Uterus (tissue), 2 donors: ENCODE measurements at regions not wholly inside any gene's neighbourhood (a gene's known extent, or its start where the extent isn't known, plus 50 kb on each side); places are given as distances from the start of the nearest gene placed in this dataset.

Experiments
- CTCF ChIP-seq, 4 experiments: fragments of 200-600 bp in 2 of 4; fragments of 450-650 bp in 2 of 4; sonication (generic) in 2 of 4; IDR thresholded peaks; one replicate each; pipeline ENCODE4 v1.5.1; 2016 to 2019; ENCODE audit warnings: antibody characterized with exemption in 4 of 4, mild to moderate bottlenecking in 2 of 4, moderate library complexity in 1 of 4
- POLR2A ChIP-seq, 2 donors: fragments of 450-650 bp; IDR thresholded peaks; one replicate each; pipeline ENCODE4 v1.6.1; 2016; ENCODE audit warnings: antibody characterized with exemption in 2 of 2, mild to moderate bottlenecking in 1 of 2, moderate library complexity in 1 of 2

DNA sequence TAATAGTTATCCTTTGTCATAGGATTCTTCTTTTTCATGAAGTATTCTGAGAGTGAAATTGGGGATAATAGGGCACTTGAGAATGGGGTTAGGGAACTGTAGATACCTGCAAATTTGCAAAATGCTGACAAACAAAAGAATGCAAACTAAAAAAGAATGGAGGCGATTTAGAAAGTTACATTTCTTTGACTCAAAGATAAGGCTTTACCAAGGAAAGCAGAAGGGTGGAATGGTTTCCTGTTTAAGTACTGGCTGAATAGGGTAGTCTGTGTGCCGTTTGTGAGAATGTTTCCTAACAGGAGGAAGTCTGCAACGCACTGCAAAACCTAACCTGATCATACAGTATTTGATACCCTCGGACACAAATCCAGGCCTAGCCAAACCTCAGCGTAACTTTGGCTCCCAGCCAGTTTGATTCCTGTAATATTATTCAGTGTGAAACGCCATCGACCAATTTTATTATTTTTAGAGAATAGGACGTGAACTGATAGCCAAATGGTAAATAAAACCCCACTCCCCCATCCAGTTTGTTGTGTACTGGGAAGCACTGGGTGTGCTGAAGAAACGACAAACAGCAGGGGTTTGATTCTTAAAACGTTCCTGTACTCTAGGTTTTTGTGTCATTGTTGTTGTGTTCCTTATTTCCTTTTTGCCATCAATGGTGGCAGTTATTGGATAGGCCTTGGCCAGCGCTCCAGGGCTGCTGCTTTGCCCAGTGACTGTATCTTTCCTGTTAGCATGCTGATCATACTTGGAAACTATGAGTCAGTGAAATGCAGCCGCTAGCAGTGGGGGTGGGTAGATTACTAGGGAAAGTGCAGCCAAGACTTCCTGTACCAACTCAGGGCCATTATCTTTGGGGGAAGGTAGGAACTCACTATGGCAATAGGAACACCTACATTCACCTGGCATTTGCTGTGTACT, 148.0 kb upstream of the TBL1XR1 start:
- no peak for TF ChIP-seq CTCF (IDR thresholded peaks at IDR 0.05)
- TF ChIP-seq POLR2A (IDR thresholded peaks at IDR 0.05): no peak
